BLaER1 (cell line): ENCODE measurements at regions not wholly inside any gene's neighbourhood (a gene's known extent, or its start where the extent isn't known, plus 50 kb on each side); places are given as distances from the start of the nearest gene placed in this dataset.

ENCODE experiments used
- H3K27ac ChIP-seq: shearing (Covaris generic); formaldehyde crosslinking; 2 replicates; pipeline ENCODE4 v1.8.1; 2022
- H3K27me3 ChIP-seq: shearing (Covaris generic); formaldehyde crosslinking; 2 replicates; pipeline ENCODE4 v1.8.1; 2022
- H3K36me3 ChIP-seq: shearing (Covaris generic); formaldehyde crosslinking; 2 replicates; pipeline ENCODE4 v1.8.1; 2022
- H3K4me1 ChIP-seq: shearing (Covaris generic); formaldehyde crosslinking; 2 replicates; pipeline ENCODE4 v1.8.1; 2022
- H3K4me2 ChIP-seq: shearing (Covaris generic); formaldehyde crosslinking; 2 replicates; pipeline ENCODE4 v1.8.1; 2022
- H3K4me3 ChIP-seq: shearing (Covaris generic); formaldehyde crosslinking; 2 replicates; pipeline ENCODE4 v1.8.1; 2022
- H3K9ac ChIP-seq: shearing (Covaris generic); formaldehyde crosslinking; 2 replicates; pipeline ENCODE4 v1.8.1; 2022
- H3K9me3 ChIP-seq: shearing (Covaris generic); formaldehyde crosslinking; 2 replicates; pipeline ENCODE4 v1.8.1; 2022
- H4K20me1 ChIP-seq: shearing (Covaris generic); formaldehyde crosslinking; 2 replicates; pipeline ENCODE4 v1.8.1; 2022
- Cebpa-rat ChIP-seq: shearing (Covaris generic); IDR thresholded peaks from 2 replicates; pipeline ENCODE4 v1.8.1; 2022

- Histone ChIP-seq H3K27ac (no peak overlapping the region), H3K4me2 (no peak overlapping the region), H3K9ac (no peak overlapping the region), H3K36me3 (no peaks in the 10 kb centered on the region), H3K9me3 (no peaks in the 10 kb centered on the region), H3K27me3 (no peaks in the 10 kb centered on the region), H3K4me3 (no peak overlapping the region), H4K20me1 (no peaks in the 10 kb centered on the region), H3K4me1 (no peaks in the 10 kb centered on the region)
- no peak for TF ChIP-seq Cebpa-rat
Measured at GRCh38 chr5:128665747-128666355, 127.8 kb upstream of the FBN2 start.

GRCh38 chr5:128667152-128667551 is 129.1 kb upstream of the FBN2 start:
- Histone ChIP-seq H3K4me2 (no peak overlapping the region), H3K4me3 (no peak overlapping the region), H4K20me1 (no peaks in the 10 kb centered on the region), H3K9me3 (no peaks in the 10 kb centered on the region), H3K9ac (no peak overlapping the region), H3K27ac (no peak overlapping the region), H3K4me1 (no peaks in the 10 kb centered on the region), H3K27me3 (no peaks in the 10 kb centered on the region), H3K36me3 (no peaks in the 10 kb centered on the region)
- no peak for TF ChIP-seq Cebpa-rat

DNA sequence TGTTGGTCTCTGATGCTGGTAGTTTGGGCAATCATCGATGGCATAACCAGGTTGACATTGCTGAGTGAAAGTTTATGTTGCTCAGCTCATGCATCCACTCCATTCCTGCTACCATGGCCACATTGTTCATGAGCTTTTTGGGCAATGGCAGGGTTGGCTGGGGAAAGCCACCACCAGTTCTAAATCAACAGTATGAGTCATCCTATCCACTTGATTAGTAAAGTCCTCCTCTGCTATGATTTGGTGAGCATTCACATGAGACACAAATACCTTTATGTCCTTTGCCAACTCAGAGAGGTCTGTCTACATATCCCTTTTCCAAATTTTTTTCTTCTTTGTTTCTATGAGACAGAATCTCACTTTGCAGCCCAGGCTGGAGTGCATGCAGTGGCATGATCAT is 129.7 kb upstream of the FBN2 start:
- TF ChIP-seq Cebpa-rat = no peak
- Histone ChIP-seq H4K20me1 (no peaks in the 10 kb centered on the region), H3K27ac (no peak overlapping the region), H3K9me3 (no peaks in the 10 kb centered on the region), H3K4me2 (no peak overlapping the region), H3K4me3 (no peak overlapping the region), H3K27me3 (no peaks in the 10 kb centered on the region), H3K4me1 (no peaks in the 10 kb centered on the region), H3K36me3 (no peaks in the 10 kb centered on the region), H3K9ac (no peak overlapping the region)

GRCh38 chr5:128668921-128669320 is 130.9 kb upstream of the FBN2 start:
- H3K27ac ChIP-seq = no peak overlapping the region
- no peaks in the 10 kb centered on the region for H3K9me3 ChIP-seq

GRCh38 chr5:128669803-128670202 is 131.8 kb upstream of the FBN2 start:
- no peak overlapping the region for H3K4me3 ChIP-seq
- no peak for TF ChIP-seq Cebpa-rat
- H3K27me3 ChIP-seq = no peaks in the 10 kb centered on the region
- no peak overlapping the region for H3K27ac ChIP-seq
- H3K9ac ChIP-seq = no peak overlapping the region
- H3K4me1 ChIP-seq = no peaks in the 10 kb centered on the region
- H3K9me3 ChIP-seq = no peaks in the 10 kb centered on the region
- no peak overlapping the region for H3K4me2 ChIP-seq
- H4K20me1 ChIP-seq = no peaks in the 10 kb centered on the region
- no peaks in the 10 kb centered on the region for H3K36me3 ChIP-seq

More at GRCh38 chr5:128668921-128669320, 130.9 kb upstream of the FBN2 start:
- Histone ChIP-seq H4K20me1 (no peaks in the 10 kb centered on the region), H3K27me3 (no peaks in the 10 kb centered on the region), H3K36me3 (no peaks in the 10 kb centered on the region), H3K4me3 (no peak overlapping the region), H3K4me1 (no peaks in the 10 kb centered on the region), H3K4me2 (no peak overlapping the region), H3K9ac (no peak overlapping the region)
- no peak for TF ChIP-seq Cebpa-rat

DNA sequence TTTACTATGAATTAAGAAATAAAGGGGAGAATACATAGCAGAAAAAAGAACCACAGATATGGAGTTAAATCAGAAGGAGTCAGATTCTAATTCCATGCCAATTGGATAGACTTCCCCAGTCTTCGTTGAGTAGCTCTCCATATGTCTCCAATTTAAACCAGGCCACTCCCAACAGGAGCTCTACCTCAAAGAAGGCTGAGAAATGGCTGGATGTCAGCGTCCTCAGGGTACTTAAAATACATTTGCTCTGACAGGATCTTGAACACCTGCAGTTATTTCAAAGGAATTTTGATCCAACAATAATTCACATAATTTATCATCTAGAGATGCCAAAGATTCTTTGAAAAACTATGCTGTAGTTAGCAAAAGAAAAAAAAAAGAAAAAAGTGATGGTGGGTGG is 133.9 kb upstream of the FBN2 start:
- Histone ChIP-seq H3K9ac (no peak overlapping the region), H3K27ac (no peak overlapping the region), H3K4me2 (no peak overlapping the region), H3K4me1 (no peaks in the 10 kb centered on the region), H3K4me3 (no peak overlapping the region), H3K27me3 (no peaks in the 10 kb centered on the region), H3K9me3 (no peaks in the 10 kb centered on the region; the same call in 1 of the 2 replicates), H3K36me3 (no peaks in the 10 kb centered on the region), H4K20me1 (no peaks in the 10 kb centered on the region)
- TF ChIP-seq Cebpa-rat = no peak

- no peak for TF ChIP-seq Cebpa-rat
Measured at GRCh38 chr5:128673000-128673399, 135.0 kb upstream of the FBN2 start.

DNA sequence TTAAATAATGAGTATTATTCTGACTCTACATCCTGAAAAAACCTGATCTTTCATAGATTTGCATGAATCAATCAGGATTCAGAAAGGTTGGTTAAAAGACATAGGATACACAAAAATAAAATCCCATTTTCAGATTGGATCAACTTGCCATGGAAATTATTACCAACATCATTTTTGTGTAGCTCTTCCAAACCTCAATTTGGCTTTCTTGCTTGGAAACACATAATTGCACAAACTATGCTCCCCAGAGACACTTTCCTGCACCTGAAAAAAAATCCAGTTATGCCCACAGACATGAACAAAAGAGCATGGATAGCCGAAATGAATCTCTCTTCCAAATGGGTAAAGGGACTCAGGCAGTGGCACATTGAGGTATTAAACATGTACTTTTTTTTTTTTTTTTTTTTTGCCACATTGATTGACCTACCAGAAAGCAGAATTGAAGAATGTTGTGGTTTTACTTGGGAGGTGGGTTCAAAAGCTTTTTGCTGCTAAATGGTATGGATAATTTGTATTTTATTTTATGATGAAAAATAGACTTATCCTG is 135.4 kb upstream of the FBN2 start:
- no peak overlapping the region for H3K4me2 ChIP-seq

More at GRCh38 chr5:128673000-128673399, 135.0 kb upstream of the FBN2 start:
- no peaks in the 10 kb centered on the region for H3K36me3 ChIP-seq
- H3K9ac ChIP-seq = no peak overlapping the region
- H3K9me3 ChIP-seq = no peaks in the 10 kb centered on the region; the same call in 1 of the 2 replicates
- H3K4me2 ChIP-seq = no peak overlapping the region
- no peaks in the 10 kb centered on the region for H3K27me3 ChIP-seq
- no peak overlapping the region for H3K4me3 ChIP-seq
- H3K4me1 ChIP-seq = no peaks in the 10 kb centered on the region
- H4K20me1 ChIP-seq = no peaks in the 10 kb centered on the region
- no peak overlapping the region for H3K27ac ChIP-seq

GRCh38 chr5:128673970-128674369 is 135.9 kb upstream of the FBN2 start:
- H3K9me3 ChIP-seq = no peaks in the 10 kb centered on the region; the same call in 1 of the 2 replicates
- no peak for TF ChIP-seq Cebpa-rat
- H3K4me1 ChIP-seq = no peaks in the 10 kb centered on the region
- no peak overlapping the region for H3K4me3 ChIP-seq
- H3K36me3 ChIP-seq = no peaks in the 10 kb centered on the region
- no peaks in the 10 kb centered on the region for H4K20me1 ChIP-seq
- H3K4me2 ChIP-seq = no peak overlapping the region
- H3K27ac ChIP-seq = no peak overlapping the region
- H3K9ac ChIP-seq = no peak overlapping the region
- H3K27me3 ChIP-seq = no peaks in the 10 kb centered on the region

More for the DNA sequence above, 135.4 kb upstream of the FBN2 start:
- no peak overlapping the region for H3K9ac ChIP-seq
- H3K4me3 ChIP-seq = no peak overlapping the region
- no peaks in the 10 kb centered on the region; the same call in 1 of the 2 replicates for H3K9me3 ChIP-seq
- H3K4me1 ChIP-seq = no peaks in the 10 kb centered on the region
- H4K20me1 ChIP-seq = no peaks in the 10 kb centered on the region
- H3K36me3 ChIP-seq = no peaks in the 10 kb centered on the region
- H3K27ac ChIP-seq = no peak overlapping the region
- H3K27me3 ChIP-seq = no peaks in the 10 kb centered on the region
- no peak for TF ChIP-seq Cebpa-rat

DNA sequence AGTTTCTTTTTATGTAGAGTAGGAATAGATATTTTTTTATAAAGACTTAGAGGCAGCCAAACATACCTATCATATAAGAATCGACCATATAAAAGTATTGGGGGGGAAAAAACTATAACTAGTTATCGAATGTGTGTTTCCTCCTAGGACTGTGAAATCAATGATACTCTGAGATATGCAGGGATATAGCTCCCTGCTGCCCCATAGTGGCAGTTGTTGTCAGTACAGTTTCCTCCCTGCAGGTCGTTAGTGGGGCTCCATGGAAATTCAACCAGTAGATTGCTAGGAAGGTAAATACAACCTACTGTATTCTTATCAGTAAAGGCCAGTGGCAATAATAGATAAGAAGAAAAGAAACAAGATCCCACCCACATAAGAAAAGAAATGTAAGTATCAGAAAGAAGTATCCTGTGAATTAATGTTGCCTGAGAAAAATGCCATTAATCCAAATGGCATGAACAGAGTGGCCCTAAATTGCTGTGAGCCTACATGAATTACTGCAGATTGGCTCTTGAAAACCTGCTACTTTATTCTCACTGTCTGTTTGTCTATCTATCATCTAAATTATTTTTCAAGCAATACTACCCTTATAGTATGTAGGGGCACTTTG is 136.9 kb upstream of the FBN2 start:
- Histone ChIP-seq H3K4me2 (no peak overlapping the region), H3K36me3 (no peaks in the 10 kb centered on the region), H3K9ac (no peak overlapping the region), H4K20me1 (no peaks in the 10 kb centered on the region), H3K27me3 (no peaks in the 10 kb centered on the region), H3K4me3 (no peak overlapping the region), H3K27ac (no peak overlapping the region), H3K4me1 (no peaks in the 10 kb centered on the region), H3K9me3 (no peaks in the 10 kb centered on the region; the same call in 1 of the 2 replicates)
- TF ChIP-seq Cebpa-rat = no peak
